HEK293 (cell line): ENCODE measurements at regions not wholly inside any gene's neighbourhood (a gene's known extent, or its start where the extent isn't known, plus 50 kb on each side); places are given as distances from the start of the nearest gene placed in this dataset.

ENCODE experiments used
- CTCF ChIA-PET: fragments of 350-600 bp; formaldehyde crosslinking; extraction: SDS; loops from one replicate; lab custom pipeline; 2021; ENCODE audit warnings: antibody characterized with exemption; lab: Yijun Ruan, JAX
- POLR2A ChIA-PET: fragments of 300-600 bp; formaldehyde crosslinking; extraction: SDS; loops from one replicate; lab custom pipeline; 2020; ENCODE audit warnings: antibody characterized with exemption, inconsistent platforms; lab: Yijun Ruan, JAX
- H3K27ac ChIP-seq: fragments of 200-500 bp; sonication (Bioruptor generic); 2 replicates; pipeline ENCODE4 v1.5.1; 2014; ENCODE audit warnings: low read depth, low read length, control low read depth, inconsistent platforms; ENCODE audit errors: extremely low read depth
- H3K36me3 ChIP-seq, 2 experiments: fragments of 200-500 bp in 1 of 2; sonication (Bioruptor generic) in 1 of 2; 1 replicate in 1 of 2; 2 replicates in 1 of 2; pipeline ENCODE4 v1.5.1; 2014 to 2017; ENCODE audit warnings: inconsistent platforms in 2 of 2, low read length in 2 of 2; ENCODE audit not compliant: control insufficient read depth in 2 of 2, insufficient read depth in 1 of 2
- H3K4me1 ChIP-seq: fragments of 200-500 bp; sonication (Bioruptor generic); 2 replicates; pipeline ENCODE4 v1.5.1; 2014; ENCODE audit warnings: mild to moderate bottlenecking, low read length, inconsistent platforms; ENCODE audit not compliant: control insufficient read depth, insufficient read depth
- H3K4me3 ChIP-seq: 2 replicates; pipeline ENCODE4 v1.5.1; 2011; ENCODE audit warnings: low read depth, mild to moderate bottlenecking, control low read depth, low read length, moderate library complexity
- H3K9me3 ChIP-seq: fragments of 200-500 bp; sonication (Bioruptor generic); 2 replicates; pipeline ENCODE4 v1.5.1; 2014; ENCODE audit warnings: low read depth, low read length, inconsistent platforms; ENCODE audit not compliant: control insufficient read depth, insufficient read depth
- GLIS1 ChIP-seq: fragments of 450-650 bp; formaldehyde crosslinking; IDR thresholded peaks from 2 replicates; pipeline ENCODE4 v1.5.1; 2016; ENCODE audit warnings: missing biosample characterization, missing genetic modification characterization
- KLF16 ChIP-seq: fragments of 450-650 bp; formaldehyde crosslinking; IDR thresholded peaks from 2 replicates; pipeline ENCODE4 v1.5.1; 2017; ENCODE audit warnings: missing biosample characterization, missing genetic modification characterization
- OSR2 ChIP-seq: fragments of 450-650 bp; formaldehyde crosslinking; IDR thresholded peaks from 2 replicates; pipeline ENCODE4 v1.5.1; 2016; ENCODE audit warnings: missing biosample characterization, missing genetic modification characterization
- TCF7L2 ChIP-seq: IDR thresholded peaks from 2 replicates; pipeline ENCODE4 v1.6.1; 2011; ENCODE audit warnings: low read depth, mild to moderate bottlenecking, inconsistent platforms, low read length, moderate library complexity, borderline replicate concordance
- TRIM28 ChIP-seq: IDR thresholded peaks from 2 replicates; pipeline ENCODE4 v1.6.1; 2011; ENCODE audit warnings: low read length, control low read depth, borderline replicate concordance
- WT1 ChIP-seq: fragments of 450-650 bp; formaldehyde crosslinking; IDR thresholded peaks from 2 replicates; pipeline ENCODE4 v1.5.1; 2016; ENCODE audit warnings: missing biosample characterization, missing genetic modification characterization
- ZBTB8A ChIP-seq: fragments of 450-650 bp; formaldehyde crosslinking; IDR thresholded peaks from 2 replicates; pipeline ENCODE4 v1.5.1; 2016; ENCODE audit warnings: missing biosample characterization, missing genetic modification characterization
- ZNF146 ChIP-seq: fragments of 450-650 bp; formaldehyde crosslinking; IDR thresholded peaks from 2 replicates; pipeline ENCODE4 v1.5.1; 2016; ENCODE audit warnings: missing biosample characterization, missing genetic modification characterization
- ZNF16 ChIP-seq: fragments of 450-650 bp; formaldehyde crosslinking; IDR thresholded peaks from 2 replicates; pipeline ENCODE4 v1.5.1; 2016; ENCODE audit warnings: low read depth, missing biosample characterization, missing genetic modification characterization
- ZNF169 ChIP-seq: fragments of 450-650 bp; formaldehyde crosslinking; IDR thresholded peaks from 2 replicates; pipeline ENCODE4 v1.5.1; 2016; ENCODE audit warnings: missing biosample characterization, missing genetic modification characterization
- ZNF174 ChIP-seq: fragments of 450-650 bp; formaldehyde crosslinking; IDR thresholded peaks from 2 replicates; pipeline ENCODE4 v1.5.0; 2017; ENCODE audit warnings: missing biosample characterization, mild to moderate bottlenecking, missing genetic modification characterization
- ZNF18 ChIP-seq: fragments of 450-650 bp; formaldehyde crosslinking; IDR thresholded peaks from 2 replicates; pipeline ENCODE4 v1.5.1; 2016; ENCODE audit warnings: missing biosample characterization, missing genetic modification characterization
- ZNF26 ChIP-seq: fragments of 450-650 bp; formaldehyde crosslinking; IDR thresholded peaks from 2 replicates; pipeline ENCODE4 v1.5.1; 2016; ENCODE audit warnings: missing biosample characterization, missing genetic modification characterization
- ZNF311 ChIP-seq: fragments of 450-650 bp; formaldehyde crosslinking; IDR thresholded peaks from 2 replicates; pipeline ENCODE4 v1.5.1; 2017; ENCODE audit warnings: missing biosample characterization, missing genetic modification characterization, borderline replicate concordance
- ZNF391 ChIP-seq: fragments of 450-650 bp; formaldehyde crosslinking; IDR thresholded peaks from 2 replicates; pipeline ENCODE4 v1.5.1; 2016; ENCODE audit warnings: low read depth, missing biosample characterization, missing genetic modification characterization, borderline replicate concordance
- ZNF423 ChIP-seq: fragments of 450-650 bp; formaldehyde crosslinking; IDR thresholded peaks from 2 replicates; pipeline ENCODE4 v1.5.1; 2016; ENCODE audit warnings: missing biosample characterization, missing genetic modification characterization
- ZNF501 ChIP-seq: fragments of 450-650 bp; formaldehyde crosslinking; IDR thresholded peaks from 2 replicates; pipeline ENCODE4 v1.5.1; 2016; ENCODE audit warnings: missing biosample characterization, missing genetic modification characterization
- ZNF571 ChIP-seq: fragments of 450-650 bp; formaldehyde crosslinking; IDR thresholded peaks from 2 replicates; pipeline ENCODE4 v1.5.0; 2017; ENCODE audit warnings: missing biosample characterization, missing genetic modification characterization
- ZNF596 ChIP-seq: fragments of 450-650 bp; IDR thresholded peaks from 2 replicates; pipeline ENCODE4 v1.5.0; 2018; ENCODE audit warnings: missing biosample characterization, mild to moderate bottlenecking, missing genetic modification characterization, moderate library complexity
- ZNF692 ChIP-seq: fragments of 450-650 bp; formaldehyde crosslinking; IDR thresholded peaks from 2 replicates; pipeline ENCODE4 v1.5.1; 2016; ENCODE audit warnings: missing biosample characterization, missing genetic modification characterization
- ZNF785 ChIP-seq: fragments of 450-650 bp; formaldehyde crosslinking; IDR thresholded peaks from 2 replicates; pipeline ENCODE4 v1.5.1; 2016; ENCODE audit warnings: missing biosample characterization, missing genetic modification characterization
- ZNF830 ChIP-seq: fragments of 450-650 bp; IDR thresholded peaks from 2 replicates; pipeline ENCODE4 v1.5.0; 2018; ENCODE audit warnings: missing biosample characterization, missing genetic modification characterization, low read depth, mild to moderate bottlenecking, moderate library complexity
- TF ChIP-seq, protein P1 (sequence below): fragments of 450-650 bp; formaldehyde crosslinking; IDR thresholded peaks from 2 replicates; pipeline ENCODE4 v1.5.1; 2017; ENCODE audit warnings: missing biosample characterization, missing genetic modification characterization

DNA sequence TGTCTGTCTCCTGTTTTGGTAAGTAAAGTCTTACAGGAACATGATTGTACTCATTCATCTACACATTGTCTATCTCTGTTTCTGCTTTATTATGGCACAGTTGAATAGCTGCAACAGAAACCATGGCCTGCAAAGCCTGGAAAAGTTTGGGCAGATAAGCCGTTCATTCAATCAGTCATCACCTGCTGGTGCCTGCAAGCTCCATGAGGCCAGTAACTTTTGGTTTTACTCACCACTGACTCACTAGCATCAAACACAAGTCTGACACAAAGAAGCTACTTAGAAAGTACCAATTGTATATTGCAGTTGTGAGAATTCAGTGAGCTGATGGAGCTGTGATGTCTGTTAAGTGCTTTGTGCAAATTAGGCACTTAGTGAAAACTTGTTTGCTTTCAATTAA is 373.6 kb upstream of the SGCD start:
- Histone ChIP-seq H3K27ac (no peak overlapping the region), H3K36me3 (no peaks in the 10 kb centered on the region), H3K4me1 (no peaks in the 10 kb centered on the region), H3K9me3 (no peaks in the 10 kb centered on the region), H3K4me3 (no peak overlapping the region)
- CTCF ChIA-PET, result interaction anchor here (0.7 kb wide), 1 partner anchor 1179 kb away, joined by 3 read pairs; no protein-coding TSS in a partner anchor
- no peak for TF ChIP-seq ZNF571
- no peak for TF ChIP-seq TCF7L2
- TF ChIP-seq ZNF830 (tag by site-specific recombination), result no peak
- no peak for TF ChIP-seq ZNF18 (tag by site-specific recombination)
- TF ChIP-seq ZNF596, result no peak
- TF ChIP-seq ZNF26, result no peak
- no peak for TF ChIP-seq ZNF146 (tag by site-specific recombination)
- POLR2A ChIA-PET, result no interaction called here

DNA sequence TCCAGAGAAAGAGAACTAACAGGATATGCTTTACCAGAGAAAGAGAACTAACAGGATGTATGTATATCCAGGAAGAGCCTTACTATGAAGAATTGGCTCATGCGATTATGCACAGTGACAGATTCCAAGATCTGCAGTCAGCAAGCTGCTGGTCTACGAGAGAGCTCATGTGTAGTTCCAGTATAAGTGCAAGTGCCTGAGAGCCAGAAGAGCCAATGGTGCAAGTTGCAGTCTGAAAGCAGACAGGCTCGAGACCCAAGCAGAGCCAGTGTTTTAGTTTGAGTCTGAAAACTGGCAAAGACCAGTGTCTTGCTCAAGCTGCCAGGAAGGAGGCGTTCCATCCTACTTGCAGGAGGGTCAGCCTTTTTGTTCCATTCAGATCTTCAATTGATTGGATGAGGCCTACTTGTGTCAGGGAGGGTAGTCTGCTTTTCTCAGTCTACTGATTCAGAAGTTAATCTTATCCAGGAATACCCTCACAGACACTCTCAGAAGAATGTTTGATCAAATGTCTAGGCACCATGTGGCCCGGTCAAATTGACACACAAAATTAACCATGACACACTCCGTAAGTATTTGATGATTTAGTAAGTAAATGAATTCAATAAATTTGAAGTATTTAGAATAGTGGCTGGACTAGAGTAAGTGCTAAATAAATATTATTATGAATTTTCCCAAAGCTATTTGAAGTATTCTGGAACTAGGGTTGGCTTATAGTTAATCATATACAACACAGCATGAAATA is 372.1 kb upstream of the SGCD start:
- Histone ChIP-seq H3K36me3 (no peaks in the 10 kb centered on the region), H3K9me3 (no peaks in the 10 kb centered on the region), H3K4me1 (no peaks in the 10 kb centered on the region), H3K27ac (no peak overlapping the region), H3K4me3 (no peak overlapping the region)
- ChIA-PET CTCF (no interaction called here), POLR2A (no interaction called here)
- no peak for TF ChIP-seq GLIS1 (tag by site-specific recombination)
- TF ChIP-seq, protein P1, sequence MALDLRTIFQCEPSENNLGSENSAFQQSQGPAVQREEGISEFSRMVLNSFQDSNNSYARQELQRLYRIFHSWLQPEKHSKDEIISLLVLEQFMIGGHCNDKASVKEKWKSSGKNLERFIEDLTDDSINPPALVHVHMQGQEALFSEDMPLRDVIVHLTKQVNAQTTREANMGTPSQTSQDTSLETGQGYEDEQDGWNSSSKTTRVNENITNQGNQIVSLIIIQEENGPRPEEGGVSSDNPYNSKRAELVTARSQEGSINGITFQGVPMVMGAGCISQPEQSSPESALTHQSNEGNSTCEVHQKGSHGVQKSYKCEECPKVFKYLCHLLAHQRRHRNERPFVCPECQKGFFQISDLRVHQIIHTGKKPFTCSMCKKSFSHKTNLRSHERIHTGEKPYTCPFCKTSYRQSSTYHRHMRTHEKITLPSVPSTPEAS (tag by site-specific recombination), result no peak
- no peak for TF ChIP-seq KLF16
- TF ChIP-seq ZNF692 (tag by site-specific recombination), result no peak
- TF ChIP-seq ZNF391, result no peak
- no peak for TF ChIP-seq ZNF785
- no peak for TF ChIP-seq ZBTB8A (tag by site-specific recombination)
- TF ChIP-seq ZNF501, result no peak
- TF ChIP-seq WT1 (tag by site-specific recombination), result no peak
- no peak for TF ChIP-seq ZNF423 (tag by site-specific recombination)
- TF ChIP-seq ZNF174 (tag by site-specific recombination), result no peak
- TF ChIP-seq ZNF311 (tag by site-specific recombination), result no peak
- TF ChIP-seq ZNF16, result no peak
- TF ChIP-seq ZNF169, result no peak
- no peak for TF ChIP-seq OSR2
- no peak for TF ChIP-seq TRIM28
